IPS-NIHi7 (cell line): ENCODE measurements at regions not wholly inside any gene's neighbourhood (a gene's known extent, or its start where the extent isn't known, plus 50 kb on each side); places are given as distances from the start of the nearest gene placed in this dataset.

Source experiments
- DNase-seq: peaks from one replicate; pipeline ENCODE4 v3.0.0; 2012; ENCODE audit warnings: mixed read lengths; ENCODE audit errors: extremely low spot score

DNA sequence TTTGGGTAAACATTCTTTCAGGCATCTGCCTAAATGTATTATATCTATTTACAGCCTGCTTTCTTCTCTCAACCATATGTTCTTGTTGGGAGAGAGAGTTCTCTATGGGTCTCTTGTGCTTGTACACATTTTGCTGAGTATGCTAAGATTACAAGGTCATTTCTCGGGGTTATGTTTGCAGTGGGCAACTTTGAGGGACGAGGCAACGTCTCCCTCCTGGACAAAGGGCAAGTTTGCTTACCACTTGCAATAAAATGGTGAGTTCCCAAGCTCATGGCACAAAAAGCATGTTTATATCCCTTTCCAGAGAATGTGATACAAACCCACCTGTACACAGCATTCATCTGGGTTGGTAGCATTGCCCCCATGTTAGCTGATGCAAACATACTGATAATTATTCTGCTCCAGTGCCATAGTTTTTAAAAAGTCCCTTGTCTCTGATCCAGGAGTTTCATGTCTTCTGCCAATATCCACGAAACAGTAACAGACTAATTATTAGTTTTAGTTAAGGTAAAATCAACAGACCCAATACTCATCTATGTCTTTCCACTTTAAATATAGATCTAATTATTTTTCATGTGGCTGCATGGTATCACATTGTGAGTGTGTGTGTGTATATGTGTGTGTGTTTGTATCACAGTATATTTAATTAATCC, 84.2 kb upstream of the MAPK4 start:
- DNase-seq, result no peak

GRCh38 chr18:50492097-50492496, 67.8 kb upstream of the MAPK4 start:
- DNase-seq, result no peak

GRCh38 chr18:50494569-50494968, 65.3 kb upstream of the MAPK4 start:
- DNase-seq, result no peak

GRCh38 chr18:50506362-50506761, 53.5 kb upstream of the MAPK4 start:
- no peak for DNase-seq

GRCh38 chr18:50507120-50507590, 52.7 kb upstream of the MAPK4 start:
- peak; percentile 88 for DNase-seq

GRCh38 chr18:50508228-50508627, 51.7 kb upstream of the MAPK4 start:
- DNase-seq, result no peak

- DNase-seq, result no peak
Measured at GRCh38 chr18:50509012-50509411, 50.9 kb upstream of the MAPK4 start.
